Neuronal stem cell (in vitro differentiated cells): ENCODE measurements at regions not wholly inside any gene's neighbourhood (a gene's known extent, or its start where the extent isn't known, plus 50 kb on each side); places are given as distances from the start of the nearest gene placed in this dataset.

Experiments used
- DNase-seq: peaks from one replicate; pipeline ENCODE4 v3.0.0-alpha.2; 2013; ENCODE audit warnings: low spot score
- H2AFZ ChIP-seq: one replicate; pipeline ENCODE4 v1.6.1; 2013; ENCODE audit warnings: mild to moderate bottlenecking, low read length, inconsistent platforms
- H2AK5ac ChIP-seq: 2 replicates; pipeline ENCODE4 v1.6.1; 2013; ENCODE audit warnings: low read depth, mild to moderate bottlenecking, inconsistent platforms, low read length, moderate library complexity, mixed read lengths
- H2BK120ac ChIP-seq: 2 replicates; pipeline ENCODE4 v1.6.1; 2013; ENCODE audit warnings: low read depth, mild to moderate bottlenecking, inconsistent platforms, low read length, moderate library complexity, mixed read lengths
- H2BK12ac ChIP-seq: one replicate; pipeline ENCODE4 v1.6.1; 2013; ENCODE audit warnings: low read length, inconsistent platforms
- H2BK15ac ChIP-seq: 2 replicates; pipeline ENCODE4 v1.6.1; 2013; ENCODE audit warnings: mild to moderate bottlenecking, low read length, inconsistent platforms, mixed read lengths
- H2BK5ac ChIP-seq: one replicate; pipeline ENCODE4 v1.6.1; 2013; ENCODE audit warnings: inconsistent platforms, mild to moderate bottlenecking, low read length, moderate library complexity
- H3K14ac ChIP-seq: one replicate; pipeline ENCODE4 v1.6.1; 2013; ENCODE audit warnings: low read length, inconsistent platforms
- H3K18ac ChIP-seq: 2 replicates; pipeline ENCODE4 v1.6.1; 2013; ENCODE audit warnings: low read length, inconsistent platforms
- H3K23ac ChIP-seq: 2 replicates; pipeline ENCODE4 v1.6.1; 2013; ENCODE audit warnings: low read depth, mild to moderate bottlenecking, mixed read lengths, low read length, inconsistent platforms; ENCODE audit not compliant: poor library complexity
- H3K27ac ChIP-seq: replicated peaks from 3 replicates; pipeline ENCODE4 v1.5.1; 2013; ENCODE audit warnings: low read length, inconsistent platforms
- H3K27me3 ChIP-seq, 3 experiments: 2 replicates each; pipeline ENCODE4 v1.6.1; 2013; ENCODE audit warnings: low read length in 3 of 3, mild to moderate bottlenecking in 2 of 3, inconsistent platforms in 1 of 3, low read depth in 1 of 3, mixed read lengths in 1 of 3, moderate library complexity in 1 of 3; ENCODE audit not compliant: control insufficient read depth in 3 of 3, insufficient read depth in 3 of 3
- H3K36me3 ChIP-seq, 2 donors: replicated peaks in 1 of 2; 2 replicates each; pipeline ENCODE4 v1.6.1; 2013; ENCODE audit warnings: low read length in 2 of 2; ENCODE audit not compliant: control insufficient read depth in 2 of 2, insufficient read depth in 2 of 2
- H3K4ac ChIP-seq: 2 replicates; pipeline ENCODE4 v1.6.1; 2013; ENCODE audit warnings: inconsistent platforms, mild to moderate bottlenecking, low read length, moderate library complexity
- H3K4me1 ChIP-seq, 2 donors: 1 replicate in 1 of 2; 2 replicates in 1 of 2; pipeline ENCODE4 v1.6.1; 2013; ENCODE audit warnings: low read length in 2 of 2, low read depth in 1 of 2; ENCODE audit not compliant: control insufficient read depth in 2 of 2, insufficient read depth in 1 of 2
- H3K4me2 ChIP-seq: one replicate; pipeline ENCODE4 v1.6.1; 2013; ENCODE audit warnings: mild to moderate bottlenecking, low read length, inconsistent platforms; ENCODE audit not compliant: insufficient read depth, poor library complexity, severe bottlenecking
- H3K4me3 ChIP-seq, 2 donors: 2 replicates each; pipeline ENCODE4 v1.5.1; 2013; ENCODE audit warnings: low read length in 2 of 2, mild to moderate bottlenecking in 2 of 2, inconsistent platforms in 1 of 2, moderate library complexity in 1 of 2
- H3K79me1 ChIP-seq: one replicate; pipeline ENCODE4 v1.6.1; 2013; ENCODE audit warnings: low read depth, mild to moderate bottlenecking, inconsistent platforms, low read length, moderate library complexity
- H3K9ac ChIP-seq: one replicate; pipeline ENCODE4 v1.6.1; 2013; ENCODE audit warnings: mild to moderate bottlenecking, low read depth, low read length, inconsistent platforms; ENCODE audit not compliant: poor library complexity
- H3K9me3 ChIP-seq, 2 donors: replicated peaks in 1 of 2; 2 replicates each; pipeline versions ENCODE3 to v1.6.1; 2013; ENCODE audit warnings: low read length in 2 of 2, mild to moderate bottlenecking in 2 of 2, inconsistent platforms in 1 of 2, low read depth in 1 of 2, mixed read lengths in 1 of 2, moderate library complexity in 1 of 2; ENCODE audit not compliant: control insufficient read depth in 2 of 2, insufficient read depth in 1 of 2
- H4K8ac ChIP-seq: one replicate; pipeline ENCODE4 v1.6.1; 2013; ENCODE audit warnings: low read depth, mild to moderate bottlenecking, inconsistent platforms, low read length, moderate library complexity
- H4K91ac ChIP-seq: one replicate; pipeline ENCODE4 v1.6.1; 2013; ENCODE audit warnings: low read length, low read depth, mild to moderate bottlenecking, inconsistent platforms; ENCODE audit not compliant: poor library complexity
- WGBS, 2 donors: extraction: QIAGEN DNeasy Blood & Tissue Kit; methylation state at CpG; one replicate each; pipeline ENCODE4 v1.1.7; 2013; ENCODE audit warnings: missing lambda C conversion rate in 2 of 2, mixed read lengths in 1 of 2; ENCODE audit not compliant: insufficient read length in 2 of 2, insufficient replicate concordance in 1 of 2; ENCODE audit errors: extremely low coverage in 2 of 2; 5-methylcytosine and 5-hydroxymethylcytosine counted together

DNA sequence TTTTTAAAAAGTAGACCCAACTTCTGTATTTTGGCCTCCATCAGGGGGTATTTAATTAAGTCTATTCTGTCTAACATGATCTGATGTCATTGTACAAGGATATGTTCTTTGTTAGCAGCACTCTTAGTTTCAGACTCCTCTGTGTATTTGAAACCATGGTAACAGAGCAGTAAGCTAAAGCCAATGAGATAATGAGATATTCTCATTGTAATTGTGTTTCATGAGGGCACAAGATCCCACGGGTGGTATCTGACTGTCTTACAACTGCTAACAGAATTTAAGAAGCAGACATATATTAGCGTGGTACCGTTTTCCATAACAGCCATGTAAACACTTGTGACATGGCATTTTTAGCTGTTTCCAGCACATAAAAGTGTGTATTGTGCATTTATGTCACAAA lies 251.2 kb upstream of the VEPH1 start:
- Histone ChIP-seq H3K9ac (no peak overlapping the region), H4K8ac (no peak overlapping the region), H2BK12ac (no peak overlapping the region), H3K36me3 (no peaks in the 10 kb centered on the region), H3K4me2 (no peak overlapping the region), H2AFZ (peak overlapping the region; percentile 27), H3K27me3 (no peaks in the 10 kb centered on the region), H2AK5ac (no peak overlapping the region), H2BK15ac (no peak overlapping the region), H2BK5ac (no peak overlapping the region), H2BK120ac (no peak overlapping the region), H3K79me1 (no peaks in the 10 kb centered on the region), H3K4ac (no peak overlapping the region), H4K91ac (no peak overlapping the region), H3K14ac (no peak overlapping the region), H3K18ac (no peak overlapping the region), H3K4me1 (peaks cover 4 to 13% of the 10 kb centered on the region in 2 donors), H3K4me3 (no peak overlapping the region), H3K9me3 (no peaks in the 10 kb centered on the region), H3K23ac (no peak overlapping the region), H3K27ac (no peak overlapping the region)
- DNase-seq = peak; percentile 27
- no CpG with 5 or more reads among the region's 3 CpGs for WGBS, 2 donors

DNA sequence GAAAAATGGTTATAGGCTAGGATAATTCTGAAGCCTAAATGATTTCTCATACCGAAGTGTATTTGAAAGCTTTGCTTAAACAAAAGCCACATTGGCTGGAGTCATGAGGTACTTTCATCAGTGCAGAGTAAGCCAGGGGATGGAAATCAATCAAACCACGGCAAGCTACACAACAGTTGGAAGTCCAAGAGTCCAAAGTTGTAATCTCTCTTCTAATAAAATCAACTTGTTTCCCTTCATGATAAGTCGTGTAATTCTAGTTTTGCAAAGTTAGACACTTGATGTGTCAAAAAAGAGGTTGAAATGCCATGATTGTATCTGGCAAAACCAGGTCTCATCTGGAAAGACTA lies 250.5 kb upstream of the VEPH1 start:
- Histone ChIP-seq H2BK5ac (no peak overlapping the region), H3K79me1 (no peaks in the 10 kb centered on the region), H3K4me1 (peaks cover 4 to 13% of the 10 kb centered on the region in 2 donors), H4K8ac (no peak overlapping the region), H3K4ac (no peak overlapping the region), H2BK12ac (no peak overlapping the region), H3K4me3 (no peak overlapping the region), H3K27ac (no peak overlapping the region), H2AK5ac (no peak overlapping the region), H2BK15ac (no peak overlapping the region), H4K91ac (no peak overlapping the region), H3K9me3 (no peaks in the 10 kb centered on the region), H2BK120ac (no peak overlapping the region), H3K4me2 (no peak overlapping the region), H3K14ac (no peak overlapping the region), H3K18ac (no peak overlapping the region), H2AFZ (no peak overlapping the region), H3K27me3 (no peaks in the 10 kb centered on the region), H3K23ac (no peak overlapping the region), H3K9ac (no peak overlapping the region), H3K36me3 (no peaks in the 10 kb centered on the region)
- no peak for DNase-seq
- no CpG with 5 or more reads among the region's 3 CpGs for WGBS, 2 donors

DNA sequence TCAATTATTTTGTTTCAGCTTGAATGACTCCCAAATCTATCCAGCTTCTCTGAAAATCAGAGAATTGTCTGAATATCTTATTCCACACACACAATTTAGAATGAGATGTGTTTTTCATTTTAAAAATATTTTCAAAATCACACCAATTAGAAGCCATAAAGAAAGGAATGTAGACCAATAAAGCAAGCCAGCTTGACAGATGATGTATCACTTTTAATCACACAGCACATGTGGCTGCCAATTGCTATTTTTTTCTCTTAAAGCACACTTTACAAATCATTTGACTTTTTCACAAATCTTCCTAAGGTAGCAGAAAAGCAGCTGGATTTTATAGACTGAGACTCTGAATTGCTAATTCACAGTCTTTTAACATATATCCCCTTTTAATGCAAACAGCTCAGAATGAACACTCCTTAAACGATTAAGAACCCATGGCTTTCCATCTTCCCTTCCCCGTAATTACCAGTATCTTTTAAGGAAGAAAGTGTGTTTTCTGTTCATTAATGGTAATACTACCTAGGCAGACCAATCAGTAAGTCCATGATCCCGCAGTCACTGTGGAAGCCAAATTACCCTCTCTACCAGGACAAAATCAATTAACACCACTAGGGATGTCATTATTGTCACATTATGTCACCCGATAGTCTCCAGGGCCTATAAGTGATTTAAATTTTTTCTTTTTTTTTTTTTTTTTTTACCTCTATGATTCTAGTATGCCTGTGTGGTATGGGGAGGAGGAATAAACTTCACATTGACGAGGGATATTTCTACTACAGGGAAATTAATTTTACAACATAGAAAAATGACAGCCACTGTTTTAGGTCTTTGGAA lies 250.0 kb upstream of the VEPH1 start:
- no peak overlapping the region for H2BK12ac ChIP-seq
- H3K4me1 ChIP-seq = peaks cover 4 to 13% of the 10 kb centered on the region in 2 donors
- no peak for DNase-seq
- H3K4me3 ChIP-seq = no peak overlapping the region
- H3K4me2 ChIP-seq = no peak overlapping the region
- no peak overlapping the region for H4K91ac ChIP-seq
- no peak overlapping the region for H3K14ac ChIP-seq
- no peak overlapping the region for H3K23ac ChIP-seq
- no peak overlapping the region for H2BK5ac ChIP-seq
- no peak overlapping the region for H3K9ac ChIP-seq
- no peak overlapping the region for H2BK15ac ChIP-seq
- H3K18ac ChIP-seq = no peak overlapping the region
- no peak overlapping the region for H2AK5ac ChIP-seq
- WGBS, 2 donors = no CpG with 5 or more reads among the region's 5 CpGs
- no peak overlapping the region for H2BK120ac ChIP-seq
- H2AFZ ChIP-seq = no peak overlapping the region
- H3K9me3 ChIP-seq = no peaks in the 10 kb centered on the region
- H3K27me3 ChIP-seq = no peaks in the 10 kb centered on the region
- no peak overlapping the region for H3K4ac ChIP-seq
- H3K36me3 ChIP-seq = no peaks in the 10 kb centered on the region
- no peak overlapping the region for H4K8ac ChIP-seq
- H3K79me1 ChIP-seq = no peaks in the 10 kb centered on the region
- H3K27ac ChIP-seq = no peak overlapping the region

DNA sequence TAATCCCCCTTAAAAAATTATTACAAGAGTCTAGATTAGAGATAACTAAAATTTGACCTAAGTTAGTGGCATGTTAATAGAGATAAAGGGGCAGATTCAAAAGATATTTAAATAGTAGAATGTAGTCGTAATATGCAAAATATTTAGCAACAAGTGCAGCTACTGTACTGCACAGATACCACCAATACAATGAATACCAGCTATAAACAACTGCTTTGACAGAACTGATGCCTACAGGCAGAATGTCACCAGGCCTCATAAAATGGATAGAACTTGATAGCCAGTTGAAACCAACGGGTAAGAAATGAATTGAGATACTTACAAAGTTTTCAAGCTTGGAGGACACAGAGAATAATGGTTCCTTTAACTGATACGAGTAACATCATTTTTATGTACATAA lies 249.3 kb upstream of the VEPH1 start:
- H2AK5ac ChIP-seq = no peak overlapping the region
- no peaks in the 10 kb centered on the region for H3K9me3 ChIP-seq
- no peak overlapping the region for H4K8ac ChIP-seq
- H2BK5ac ChIP-seq = no peak overlapping the region
- no peak overlapping the region for H3K23ac ChIP-seq
- H2BK120ac ChIP-seq = no peak overlapping the region
- no peak overlapping the region for H2BK15ac ChIP-seq
- H3K36me3 ChIP-seq = no peaks in the 10 kb centered on the region
- no peak overlapping the region for H3K14ac ChIP-seq
- DNase-seq = no peak
- no peaks in the 10 kb centered on the region for H3K79me1 ChIP-seq
- no peak overlapping the region for H2BK12ac ChIP-seq
- H3K18ac ChIP-seq = no peak overlapping the region
- no peak overlapping the region for H3K9ac ChIP-seq
- no peaks in the 10 kb centered on the region for H3K27me3 ChIP-seq
- H4K91ac ChIP-seq = no peak overlapping the region
- H3K4me2 ChIP-seq = no peak overlapping the region
- no peak overlapping the region for H3K27ac ChIP-seq
- WGBS, 2 donors = no CpG with 5 or more reads among the region's 3 CpGs
- no peak overlapping the region for H2AFZ ChIP-seq
- no peak overlapping the region for H3K4ac ChIP-seq
- H3K4me1 ChIP-seq = peaks cover 4 to 13% of the 10 kb centered on the region in 2 donors
- no peak overlapping the region for H3K4me3 ChIP-seq
